ENCODE measurements at regions not wholly inside any gene's neighbourhood (a gene's known extent, or its start where the extent isn't known, plus 50 kb on each side); places are given as distances from the start of the nearest gene placed in this dataset.

GRCh38 chrX:4978613-4979012, 1250.1 kb downstream of the NLGN4X start:
- TF ChIP-seq, protein P1, sequence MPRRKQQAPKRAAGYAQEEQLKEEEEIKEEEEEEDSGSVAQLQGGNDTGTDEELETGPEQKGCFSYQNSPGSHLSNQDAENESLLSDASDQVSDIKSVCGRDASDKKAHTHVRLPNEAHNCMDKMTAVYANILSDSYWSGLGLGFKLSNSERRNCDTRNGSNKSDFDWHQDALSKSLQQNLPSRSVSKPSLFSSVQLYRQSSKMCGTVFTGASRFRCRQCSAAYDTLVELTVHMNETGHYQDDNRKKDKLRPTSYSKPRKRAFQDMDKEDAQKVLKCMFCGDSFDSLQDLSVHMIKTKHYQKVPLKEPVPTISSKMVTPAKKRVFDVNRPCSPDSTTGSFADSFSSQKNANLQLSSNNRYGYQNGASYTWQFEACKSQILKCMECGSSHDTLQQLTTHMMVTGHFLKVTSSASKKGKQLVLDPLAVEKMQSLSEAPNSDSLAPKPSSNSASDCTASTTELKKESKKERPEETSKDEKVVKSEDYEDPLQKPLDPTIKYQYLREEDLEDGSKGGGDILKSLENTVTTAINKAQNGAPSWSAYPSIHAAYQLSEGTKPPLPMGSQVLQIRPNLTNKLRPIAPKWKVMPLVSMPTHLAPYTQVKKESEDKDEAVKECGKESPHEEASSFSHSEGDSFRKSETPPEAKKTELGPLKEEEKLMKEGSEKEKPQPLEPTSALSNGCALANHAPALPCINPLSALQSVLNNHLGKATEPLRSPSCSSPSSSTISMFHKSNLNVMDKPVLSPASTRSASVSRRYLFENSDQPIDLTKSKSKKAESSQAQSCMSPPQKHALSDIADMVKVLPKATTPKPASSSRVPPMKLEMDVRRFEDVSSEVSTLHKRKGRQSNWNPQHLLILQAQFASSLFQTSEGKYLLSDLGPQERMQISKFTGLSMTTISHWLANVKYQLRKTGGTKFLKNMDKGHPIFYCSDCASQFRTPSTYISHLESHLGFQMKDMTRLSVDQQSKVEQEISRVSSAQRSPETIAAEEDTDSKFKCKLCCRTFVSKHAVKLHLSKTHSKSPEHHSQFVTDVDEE (CRISPR knock-in tag; IDR thresholded peaks at IDR 0.05), result no peak
- TF ChIP-seq, protein P2, sequence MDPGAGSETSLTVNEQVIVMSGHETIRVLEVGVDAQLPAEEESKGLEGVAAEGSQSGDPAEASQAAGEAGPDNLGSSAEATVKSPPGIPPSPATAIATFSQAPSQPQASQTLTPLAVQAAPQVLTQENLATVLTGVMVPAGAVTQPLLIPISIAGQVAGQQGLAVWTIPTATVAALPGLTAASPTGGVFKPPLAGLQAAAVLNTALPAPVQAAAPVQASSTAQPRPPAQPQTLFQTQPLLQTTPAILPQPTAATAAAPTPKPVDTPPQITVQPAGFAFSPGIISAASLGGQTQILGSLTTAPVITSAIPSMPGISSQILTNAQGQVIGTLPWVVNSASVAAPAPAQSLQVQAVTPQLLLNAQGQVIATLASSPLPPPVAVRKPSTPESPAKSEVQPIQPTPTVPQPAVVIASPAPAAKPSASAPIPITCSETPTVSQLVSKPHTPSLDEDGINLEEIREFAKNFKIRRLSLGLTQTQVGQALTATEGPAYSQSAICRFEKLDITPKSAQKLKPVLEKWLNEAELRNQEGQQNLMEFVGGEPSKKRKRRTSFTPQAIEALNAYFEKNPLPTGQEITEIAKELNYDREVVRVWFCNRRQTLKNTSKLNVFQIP (CRISPR knock-in tag; IDR thresholded peaks at IDR 0.05; ENCODE audit: borderline replicate concordance, low read depth), result no peak
- TF ChIP-seq PPARA (CRISPR knock-in tag; IDR thresholded peaks at IDR 0.05; ENCODE audit: borderline replicate concordance), result no peak
- TF ChIP-seq TCF4 (CRISPR knock-in tag; IDR thresholded peaks at IDR 0.05; ENCODE audit: borderline replicate concordance), result no peak
- no peak for TF ChIP-seq ZFP3 (CRISPR knock-in tag; IDR thresholded peaks at IDR 0.05)
- no peak for TF ChIP-seq OSR1 (CRISPR knock-in tag; IDR thresholded peaks at IDR 0.05)
- TF ChIP-seq ZNF70 (CRISPR knock-in tag; IDR thresholded peaks at IDR 0.05), result no peak
- no peak for TF ChIP-seq ESRRG (CRISPR knock-in tag; IDR thresholded peaks at IDR 0.05)
- no peak for TF ChIP-seq BACH2 (CRISPR knock-in tag; IDR thresholded peaks at IDR 0.05; ENCODE audit: borderline replicate concordance)
- no peak for TF ChIP-seq ZNF565 (CRISPR knock-in tag; conservative IDR thresholded peaks at IDR 0.05; ENCODE audit: low read depth)
- TF ChIP-seq CSDC2 (CRISPR knock-in tag; IDR thresholded peaks at IDR 0.05), result no peak
- TF ChIP-seq PATZ1 (CRISPR knock-in tag; IDR thresholded peaks at IDR 0.05; ENCODE audit: borderline replicate concordance), result no peak
